ENCODE measurements at regions not wholly inside any gene's neighbourhood (a gene's known extent, or its start where the extent isn't known, plus 50 kb on each side); places are given as distances from the start of the nearest gene placed in this dataset.

- Histone ChIP-seq H3K4me3 (ENCODE audit: insufficient read depth, low read length, poor library complexity, severe bottlenecking) (no peak overlapping the region), H4K20me1 (ENCODE audit: low read depth, low read length) (no peaks in the 10 kb centered on the region), H3F3A (ENCODE audit: insufficient read depth) (no peaks in the 10 kb centered on the region), H3K27ac (ENCODE audit: low read depth, low read length) (no peak overlapping the region), H3K9ac (ENCODE audit: low read length) (no peak overlapping the region), H3K36me3 (ENCODE audit: low read length) (no peaks in the 10 kb centered on the region), H3K79me2 (ENCODE audit: insufficient read depth, low read length) (no peaks in the 10 kb centered on the region), H2AFZ (ENCODE audit: low read depth, low read length, severe bottlenecking) (no peak overlapping the region), H3K27me3 (ENCODE audit: low read length) (no peaks in the 10 kb centered on the region), H3K9me3 (ENCODE audit: insufficient read depth, low read length) (no peaks in the 10 kb centered on the region), H3K9me2 (replicated peaks; ENCODE audit: insufficient read depth, low read length) (no peaks in the 10 kb centered on the region), H3K4me2 (ENCODE audit: low read depth, low read length, poor library complexity, severe bottlenecking) (no peak overlapping the region)
- TF ChIP-seq CTCF (IDR thresholded peaks at IDR 0.05; ENCODE audit: insufficient read depth, low read length, poor library complexity, severe bottlenecking) (no peak), EZH2phosphoT487 (conservative IDR thresholded peaks at IDR 0.05; ENCODE audit: low read length) (no peak)
These were observed 99.9 kb downstream of the OTOR start for GRCh38 chr20:16848061-16848460.

DNA sequence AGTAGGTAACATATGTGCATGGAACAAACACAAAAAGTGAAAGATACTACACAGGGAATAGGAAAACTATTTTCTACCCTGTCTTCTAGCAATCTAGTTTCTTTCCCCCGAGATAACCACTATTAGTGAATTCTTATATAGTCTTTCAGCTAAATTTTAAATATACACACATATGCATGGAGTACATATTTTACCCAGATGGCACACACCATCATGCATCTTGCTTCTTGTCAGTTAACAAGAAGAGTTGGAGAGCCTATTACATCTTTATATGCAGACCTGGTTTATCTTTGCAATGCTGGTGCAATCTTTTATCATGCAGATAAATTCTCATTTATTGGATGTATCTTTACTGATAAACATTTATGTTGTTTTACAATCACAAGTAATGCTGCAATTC, 100.4 kb downstream of the OTOR start:
- no peak overlapping the region for H3K9ac ChIP-seq (ENCODE audit: low read length)
- no peaks in the 10 kb centered on the region for H3K27me3 ChIP-seq (ENCODE audit: low read length)
- no peaks in the 10 kb centered on the region for H3K36me3 ChIP-seq (ENCODE audit: low read length)
- no peak for TF ChIP-seq CTCF (IDR thresholded peaks at IDR 0.05; ENCODE audit: insufficient read depth, low read length, poor library complexity, severe bottlenecking)
- no peak for TF ChIP-seq EZH2phosphoT487 (conservative IDR thresholded peaks at IDR 0.05; ENCODE audit: low read length)
- no peaks in the 10 kb centered on the region for H3K9me3 ChIP-seq (ENCODE audit: insufficient read depth, low read length)
- H4K20me1 ChIP-seq (ENCODE audit: low read depth, low read length), result no peaks in the 10 kb centered on the region
- no peaks in the 10 kb centered on the region for H3K79me2 ChIP-seq (ENCODE audit: insufficient read depth, low read length)
- H3K4me3 ChIP-seq (ENCODE audit: insufficient read depth, low read length, poor library complexity, severe bottlenecking), result no peak overlapping the region
- H3K27ac ChIP-seq (ENCODE audit: low read depth, low read length), result no peak overlapping the region
- H3F3A ChIP-seq (ENCODE audit: insufficient read depth), result no peaks in the 10 kb centered on the region
- no peak overlapping the region for H3K4me2 ChIP-seq (ENCODE audit: low read depth, low read length, poor library complexity, severe bottlenecking)
- no peaks in the 10 kb centered on the region for H3K9me2 ChIP-seq (replicated peaks; ENCODE audit: insufficient read depth, low read length)
- H2AFZ ChIP-seq (ENCODE audit: low read depth, low read length, severe bottlenecking), result no peak overlapping the region

DNA sequence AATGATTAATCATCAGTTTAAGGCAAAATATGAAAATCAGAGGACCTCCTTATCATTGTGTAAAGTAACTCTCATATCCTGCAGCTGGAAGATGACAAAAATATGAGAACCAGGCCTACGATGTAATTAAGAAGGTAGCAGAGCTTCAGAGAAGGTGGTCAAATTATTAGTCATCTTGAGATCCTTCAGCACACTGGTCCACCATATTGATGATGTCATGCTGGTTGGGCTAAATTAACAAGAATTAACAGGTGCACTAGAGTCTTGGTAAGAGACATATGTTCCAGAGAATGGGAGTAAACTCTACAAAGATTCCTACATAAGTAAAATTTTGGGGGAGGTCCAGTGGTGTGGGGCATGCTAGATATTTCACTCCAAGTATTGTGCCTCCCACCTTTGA, 112.8 kb downstream of the OTOR start:
- Histone ChIP-seq H3K9me2 (replicated peaks; ENCODE audit: insufficient read depth, low read length) (no peaks in the 10 kb centered on the region), H3K79me2 (ENCODE audit: insufficient read depth, low read length) (no peaks in the 10 kb centered on the region), H3K4me2 (ENCODE audit: low read depth, low read length, poor library complexity, severe bottlenecking) (no peak overlapping the region), H3K27ac (ENCODE audit: low read depth, low read length) (no peak overlapping the region), H3K36me3 (ENCODE audit: low read length) (no peaks in the 10 kb centered on the region), H3K9me3 (ENCODE audit: insufficient read depth, low read length) (no peaks in the 10 kb centered on the region), H3K4me3 (ENCODE audit: insufficient read depth, low read length, poor library complexity, severe bottlenecking) (no peak overlapping the region), H2AFZ (ENCODE audit: low read depth, low read length, severe bottlenecking) (no peak overlapping the region), H4K20me1 (ENCODE audit: low read depth, low read length) (no peaks in the 10 kb centered on the region), H3K27me3 (ENCODE audit: low read length) (no peaks in the 10 kb centered on the region), H3F3A (ENCODE audit: insufficient read depth) (no peaks in the 10 kb centered on the region), H3K9ac (ENCODE audit: low read length) (no peak overlapping the region)
- TF ChIP-seq EZH2phosphoT487 (conservative IDR thresholded peaks at IDR 0.05; ENCODE audit: low read length) (no peak), CTCF (IDR thresholded peaks at IDR 0.05; ENCODE audit: insufficient read depth, low read length, poor library complexity, severe bottlenecking) (no peak)

GRCh38 chr20:16861708-16862107, 113.5 kb downstream of the OTOR start:
- Histone ChIP-seq H3K27me3 (ENCODE audit: low read length) (no peaks in the 10 kb centered on the region), H3K79me2 (ENCODE audit: insufficient read depth, low read length) (no peaks in the 10 kb centered on the region), H3K36me3 (ENCODE audit: low read length) (no peaks in the 10 kb centered on the region), H3K27ac (ENCODE audit: low read depth, low read length) (no peak overlapping the region), H3K4me3 (ENCODE audit: insufficient read depth, low read length, poor library complexity, severe bottlenecking) (no peak overlapping the region), H3K4me2 (ENCODE audit: low read depth, low read length, poor library complexity, severe bottlenecking) (no peak overlapping the region), H2AFZ (ENCODE audit: low read depth, low read length, severe bottlenecking) (no peak overlapping the region), H3K9me2 (replicated peaks; ENCODE audit: insufficient read depth, low read length) (no peaks in the 10 kb centered on the region), H4K20me1 (ENCODE audit: low read depth, low read length) (no peaks in the 10 kb centered on the region), H3K9me3 (ENCODE audit: insufficient read depth, low read length) (no peaks in the 10 kb centered on the region), H3K9ac (ENCODE audit: low read length) (no peak overlapping the region), H3F3A (ENCODE audit: insufficient read depth) (no peaks in the 10 kb centered on the region)
- TF ChIP-seq CTCF (IDR thresholded peaks at IDR 0.05; ENCODE audit: insufficient read depth, low read length, poor library complexity, severe bottlenecking) (no peak), EZH2phosphoT487 (conservative IDR thresholded peaks at IDR 0.05; ENCODE audit: low read length) (no peak)

Measured in SU-DHL-6 (cell line).